ENCODE measurements at regions not wholly inside any gene's neighbourhood (a gene's known extent, or its start where the extent isn't known, plus 50 kb on each side); places are given as distances from the start of the nearest gene placed in this dataset.

- no CpG with 5 or more reads among the region's 4 CpGs for WGBS (ENCODE audit: insufficient coverage, insufficient read length)
Observed at GRCh38 chr15:87212041-87212440, 1044.5 kb downstream of the NTRK3 start.

GRCh38 chr15:87211547-87211946 is 1045.0 kb downstream of the NTRK3 start:
- H3K36me3 ChIP-seq (ENCODE audit: control insufficient read depth, insufficient read depth, low read length), result no peaks in the 10 kb centered on the region
- no peak for DNase-seq (ENCODE audit: low read depth, low spot score)
- WGBS (ENCODE audit: insufficient coverage, insufficient read length), result no CpG with 5 or more reads among the region's 1 CpG
- no peak overlapping the region for H3K4me3 ChIP-seq (ENCODE audit: low read length)
- H3K27ac ChIP-seq (ENCODE audit: low read length), result no peak overlapping the region
- H3K9me3 ChIP-seq (ENCODE audit: control insufficient read depth, insufficient read depth, low read length), result no peaks in the 10 kb centered on the region
- H3K27me3 ChIP-seq (ENCODE audit: control insufficient read depth, insufficient read depth, low read length), result peaks cover 1% of the 10 kb centered on the region
- peaks cover 3% of the 10 kb centered on the region; the same call in 1 of the 2 replicates for H3K4me1 ChIP-seq (ENCODE audit: control insufficient read depth, insufficient read depth, low read length)

More at GRCh38 chr15:87212041-87212440, 1044.5 kb downstream of the NTRK3 start:
- Histone ChIP-seq H3K27ac (ENCODE audit: low read length) (no peak overlapping the region), H3K4me1 (ENCODE audit: control insufficient read depth, insufficient read depth, low read length) (peaks cover 3% of the 10 kb centered on the region; the same call in 1 of the 2 replicates), H3K4me3 (ENCODE audit: low read length) (no peak overlapping the region), H3K36me3 (ENCODE audit: control insufficient read depth, insufficient read depth, low read length) (no peaks in the 10 kb centered on the region), H3K9me3 (ENCODE audit: control insufficient read depth, insufficient read depth, low read length) (no peaks in the 10 kb centered on the region), H3K27me3 (ENCODE audit: control insufficient read depth, insufficient read depth, low read length) (peaks cover 1% of the 10 kb centered on the region)
- DNase-seq (ENCODE audit: low read depth, low spot score), result no peak

DNA sequence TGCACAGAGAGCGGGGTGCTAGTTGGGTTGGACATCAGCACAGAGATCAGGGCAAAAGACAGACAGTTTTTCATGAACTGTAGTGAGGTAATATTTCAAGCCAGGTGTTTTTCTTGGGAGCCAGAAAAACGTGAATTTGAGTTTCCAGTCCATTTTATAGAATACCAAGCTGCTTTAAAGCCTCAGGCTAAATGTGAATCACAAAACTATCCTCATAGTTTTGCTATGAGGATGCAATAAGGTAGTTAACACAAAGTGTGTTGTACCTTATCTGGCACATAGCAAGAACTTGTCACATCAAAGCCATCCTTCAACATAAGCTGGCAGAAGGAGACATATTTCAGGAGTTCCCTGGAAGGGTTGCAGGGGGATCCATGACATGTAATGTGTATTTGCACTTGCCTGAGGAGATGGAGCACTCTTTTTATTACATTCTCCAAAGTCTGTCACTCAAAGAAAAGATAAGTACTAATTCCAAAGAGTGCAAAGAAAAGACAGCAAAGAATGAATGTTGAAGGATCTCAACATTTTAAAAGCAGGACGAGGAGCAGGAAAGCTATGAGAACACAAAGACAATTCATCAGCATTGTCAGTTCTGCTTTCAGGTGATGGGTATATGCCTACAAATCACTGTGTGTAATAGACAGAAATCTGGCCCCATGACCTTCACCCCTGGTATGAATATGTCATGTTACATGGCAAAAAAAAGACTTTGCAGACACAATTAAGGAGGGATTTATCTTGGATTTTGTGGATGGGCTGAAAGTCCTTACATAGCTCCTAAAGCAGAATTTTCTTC is 1046.4 kb downstream of the NTRK3 start:
- Histone ChIP-seq H3K27me3 (ENCODE audit: control insufficient read depth, insufficient read depth, low read length) (no peaks in the 10 kb centered on the region; the same call in 1 of the 2 replicates), H3K27ac (ENCODE audit: low read length) (no peak overlapping the region), H3K4me1 (ENCODE audit: control insufficient read depth, insufficient read depth, low read length) (peaks cover 3% of the 10 kb centered on the region; the same call in 1 of the 2 replicates), H3K9me3 (ENCODE audit: control insufficient read depth, insufficient read depth, low read length) (no peaks in the 10 kb centered on the region), H3K36me3 (ENCODE audit: control insufficient read depth, insufficient read depth, low read length) (no peaks in the 10 kb centered on the region), H3K4me3 (ENCODE audit: low read length) (no peak overlapping the region)
- DNase-seq (ENCODE audit: low read depth, low spot score), result no peak
- WGBS (ENCODE audit: insufficient coverage, insufficient read length), result no CpG with 5 or more reads among the region's 3 CpGs

GRCh38 chr15:87207990-87208580 is 1048.5 kb downstream of the NTRK3 start:
- no peak for DNase-seq (ENCODE audit: low read depth, low spot score)
- H3K4me3 ChIP-seq (ENCODE audit: low read length), result no peak overlapping the region
- H3K4me1 ChIP-seq (ENCODE audit: control insufficient read depth, insufficient read depth, low read length), result no peaks in the 10 kb centered on the region
- no peak overlapping the region for H3K27ac ChIP-seq (ENCODE audit: low read length)
- H3K36me3 ChIP-seq (ENCODE audit: control insufficient read depth, insufficient read depth, low read length), result no peaks in the 10 kb centered on the region
- no peaks in the 10 kb centered on the region for H3K27me3 ChIP-seq (ENCODE audit: control insufficient read depth, insufficient read depth, low read length)
- no peaks in the 10 kb centered on the region for H3K9me3 ChIP-seq (ENCODE audit: control insufficient read depth, insufficient read depth, low read length)

DNA sequence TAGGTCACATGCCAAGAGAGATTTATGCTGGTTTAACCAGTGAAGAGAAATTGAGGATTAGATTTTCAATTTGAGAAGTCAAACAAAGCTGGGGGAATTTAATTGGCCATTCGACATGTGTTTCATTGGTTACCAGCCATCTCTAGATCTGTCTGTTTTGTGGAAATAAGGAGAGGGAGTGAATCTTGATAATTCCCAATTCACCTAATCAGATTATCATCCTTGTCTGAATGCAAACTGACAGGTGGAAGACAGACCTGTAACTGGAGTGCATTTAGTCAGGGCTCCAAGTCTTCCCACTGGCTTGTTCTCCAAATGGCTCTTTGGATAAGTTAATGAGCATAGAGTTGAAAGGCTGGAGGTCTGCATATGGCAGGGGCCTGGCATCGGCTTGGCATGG is 1049.3 kb downstream of the NTRK3 start:
- Histone ChIP-seq H3K27ac (ENCODE audit: low read length) (no peak overlapping the region), H3K27me3 (ENCODE audit: control insufficient read depth, insufficient read depth, low read length) (no peaks in the 10 kb centered on the region), H3K4me1 (ENCODE audit: control insufficient read depth, insufficient read depth, low read length) (no peaks in the 10 kb centered on the region), H3K9me3 (ENCODE audit: control insufficient read depth, insufficient read depth, low read length) (no peaks in the 10 kb centered on the region), H3K36me3 (ENCODE audit: control insufficient read depth, insufficient read depth, low read length) (no peaks in the 10 kb centered on the region), H3K4me3 (ENCODE audit: low read length) (no peak overlapping the region)
- WGBS (ENCODE audit: insufficient coverage, insufficient read length), result no CpG with 5 or more reads among the region's 2 CpGs
- DNase-seq (ENCODE audit: low read depth, low spot score), result no peak

- no peak overlapping the region for H3K27ac ChIP-seq (ENCODE audit: low read length)
- no peaks in the 10 kb centered on the region for H3K36me3 ChIP-seq (ENCODE audit: control insufficient read depth, insufficient read depth, low read length)
- no peaks in the 10 kb centered on the region for H3K9me3 ChIP-seq (ENCODE audit: control insufficient read depth, insufficient read depth, low read length)
- no peaks in the 10 kb centered on the region for H3K4me1 ChIP-seq (ENCODE audit: control insufficient read depth, insufficient read depth, low read length)
- WGBS (ENCODE audit: insufficient coverage, insufficient read length), result no CpG with 5 or more reads among the region's 2 CpGs
- H3K4me3 ChIP-seq (ENCODE audit: low read length), result no peak overlapping the region
- H3K27me3 ChIP-seq (ENCODE audit: control insufficient read depth, insufficient read depth, low read length), result no peaks in the 10 kb centered on the region
- no peak for DNase-seq (ENCODE audit: low read depth, low spot score)
Observed at GRCh38 chr15:87201986-87202385, 1054.6 kb downstream of the NTRK3 start.

- DNase-seq (ENCODE audit: low read depth, low spot score), result no peak
- H3K9me3 ChIP-seq (ENCODE audit: control insufficient read depth, insufficient read depth, low read length), result no peaks in the 10 kb centered on the region
- WGBS (ENCODE audit: insufficient coverage, insufficient read length), result no CpG with 5 or more reads among the region's 2 CpGs
- no peak overlapping the region for H3K4me3 ChIP-seq (ENCODE audit: low read length)
- H3K4me1 ChIP-seq (ENCODE audit: control insufficient read depth, insufficient read depth, low read length), result no peaks in the 10 kb centered on the region
- H3K27me3 ChIP-seq (ENCODE audit: control insufficient read depth, insufficient read depth, low read length), result no peaks in the 10 kb centered on the region
- no peaks in the 10 kb centered on the region for H3K36me3 ChIP-seq (ENCODE audit: control insufficient read depth, insufficient read depth, low read length)
- no peak overlapping the region for H3K27ac ChIP-seq (ENCODE audit: low read length)
Observed at GRCh38 chr15:87200149-87200548, 1056.4 kb downstream of the NTRK3 start.

DNA sequence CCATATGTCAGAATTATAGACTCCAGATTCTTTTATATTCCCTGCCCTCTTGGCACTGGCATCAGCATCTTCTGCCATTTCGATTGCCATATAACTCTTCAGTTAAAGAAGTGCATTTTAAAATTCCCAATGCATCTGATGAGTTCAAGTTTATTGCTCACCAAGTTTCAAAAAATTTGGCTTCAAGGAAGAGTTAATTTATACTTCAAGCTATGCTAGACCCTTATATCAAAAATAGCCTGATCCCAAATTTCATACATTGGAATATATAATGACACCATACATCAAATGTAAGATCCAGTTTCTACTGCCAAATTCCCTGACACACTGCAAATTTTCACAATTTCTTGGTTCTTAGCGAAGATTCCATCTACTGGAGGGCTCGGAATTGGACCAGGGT is 1058.6 kb downstream of the NTRK3 start:
- H3K27ac ChIP-seq (ENCODE audit: low read length), result no peak overlapping the region
- H3K4me1 ChIP-seq (ENCODE audit: control insufficient read depth, insufficient read depth, low read length), result no peaks in the 10 kb centered on the region
- H3K4me3 ChIP-seq (ENCODE audit: low read length), result no peak overlapping the region
- WGBS (ENCODE audit: insufficient coverage, insufficient read length), result no CpG with 5 or more reads among the region's 3 CpGs
- no peaks in the 10 kb centered on the region for H3K36me3 ChIP-seq (ENCODE audit: control insufficient read depth, insufficient read depth, low read length)
- H3K9me3 ChIP-seq (ENCODE audit: control insufficient read depth, insufficient read depth, low read length), result no peaks in the 10 kb centered on the region
- H3K27me3 ChIP-seq (ENCODE audit: control insufficient read depth, insufficient read depth, low read length), result no peaks in the 10 kb centered on the region
- no peak for DNase-seq (ENCODE audit: low read depth, low spot score)

- no CpG with 5 or more reads among the region's 4 CpGs for WGBS (ENCODE audit: insufficient coverage, insufficient read length)
- no peaks in the 10 kb centered on the region for H3K36me3 ChIP-seq (ENCODE audit: control insufficient read depth, insufficient read depth, low read length)
- no peak for DNase-seq (ENCODE audit: low read depth, low spot score)
- no peaks in the 10 kb centered on the region for H3K4me1 ChIP-seq (ENCODE audit: control insufficient read depth, insufficient read depth, low read length)
- H3K9me3 ChIP-seq (ENCODE audit: control insufficient read depth, insufficient read depth, low read length), result no peaks in the 10 kb centered on the region
- H3K27ac ChIP-seq (ENCODE audit: low read length), result no peak overlapping the region
- no peak overlapping the region for H3K4me3 ChIP-seq (ENCODE audit: low read length)
- no peaks in the 10 kb centered on the region for H3K27me3 ChIP-seq (ENCODE audit: control insufficient read depth, insufficient read depth, low read length)
Observed at GRCh38 chr15:87196498-87196897, 1060.0 kb downstream of the NTRK3 start.

DNA sequence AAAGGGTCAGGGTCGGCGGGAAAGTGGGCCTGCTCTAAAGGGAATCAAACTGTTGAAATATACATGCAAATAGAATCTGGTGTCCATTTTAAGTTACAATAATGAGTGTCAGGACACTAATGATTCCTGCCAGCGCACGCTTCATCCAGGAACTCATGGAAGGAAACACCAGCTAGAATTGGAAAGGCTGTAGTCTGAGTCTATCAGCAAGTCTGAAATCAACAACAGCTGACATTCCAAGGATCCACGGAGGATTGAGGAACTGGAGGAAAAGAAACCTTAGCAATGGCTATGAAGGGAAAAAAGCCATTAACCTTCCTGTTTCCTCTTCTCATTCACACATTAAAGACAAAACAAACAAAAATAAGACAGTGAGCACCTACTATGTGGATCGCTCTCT is 1063.1 kb downstream of the NTRK3 start:
- Histone ChIP-seq H3K9me3 (ENCODE audit: control insufficient read depth, insufficient read depth, low read length) (no peaks in the 10 kb centered on the region), H3K4me3 (ENCODE audit: low read length) (no peak overlapping the region), H3K36me3 (ENCODE audit: control insufficient read depth, insufficient read depth, low read length) (no peaks in the 10 kb centered on the region), H3K27ac (ENCODE audit: low read length) (no peak overlapping the region), H3K4me1 (ENCODE audit: control insufficient read depth, insufficient read depth, low read length) (no peaks in the 10 kb centered on the region), H3K27me3 (ENCODE audit: control insufficient read depth, insufficient read depth, low read length) (no peaks in the 10 kb centered on the region)
- no peak for DNase-seq (ENCODE audit: low read depth, low spot score)
- WGBS (ENCODE audit: insufficient coverage, insufficient read length), result no CpG with 5 or more reads among the region's 6 CpGs

- no peaks in the 10 kb centered on the region for H3K4me1 ChIP-seq (ENCODE audit: control insufficient read depth, insufficient read depth, low read length)
- no peak overlapping the region for H3K4me3 ChIP-seq (ENCODE audit: low read length)
- no peaks in the 10 kb centered on the region for H3K27me3 ChIP-seq (ENCODE audit: control insufficient read depth, insufficient read depth, low read length)
- H3K36me3 ChIP-seq (ENCODE audit: control insufficient read depth, insufficient read depth, low read length), result no peaks in the 10 kb centered on the region
- H3K27ac ChIP-seq (ENCODE audit: low read length), result no peak overlapping the region
- no CpG with 5 or more reads among the region's 1 CpG for WGBS (ENCODE audit: insufficient coverage, insufficient read length)
- H3K9me3 ChIP-seq (ENCODE audit: control insufficient read depth, insufficient read depth, low read length), result no peaks in the 10 kb centered on the region
- no peak for DNase-seq (ENCODE audit: low read depth, low spot score)
Observed at GRCh38 chr15:87167706-87168105, 1088.0 kb downstream of the AGBL1 start.
